Common myeloid progenitor, CD34-positive (primary cell): ENCODE measurements at regions not wholly inside any gene's neighbourhood (a gene's known extent, or its start where the extent isn't known, plus 50 kb on each side); places are given as distances from the start of the nearest gene placed in this dataset.
"Not testable (repeated sequence)": the region's sequence is repeated elsewhere in the genome, so short reads cannot be mapped to it uniquely, and the experiment has no call there.

ENCODE experiments used
- CTCF ChIA-PET: fragments of 350-600 bp; sonication (Branson Sonifier 250); formaldehyde crosslinking; loops from one replicate; lab custom pipeline; 2021; ENCODE audit warnings: antibody characterized with exemption; lab: Charles Lee
- POLR2A ChIA-PET: fragments of 350-600 bp; sonication (Branson Sonifier 250); formaldehyde crosslinking; loops from one replicate; lab custom pipeline; 2021; ENCODE audit warnings: antibody characterized with exemption; lab: Charles Lee
- DNase-seq, 3 donors: peaks; one replicate each; pipeline versions ENCODE4 v3.0.0 to v3.0.0-alpha.2; 2013
- H3K27ac ChIP-seq, 2 experiments: 1 replicate in 1 of 2; 2 replicates in 1 of 2; pipeline ENCODE4 v1.7.0; 2013; ENCODE audit warnings: inconsistent platforms in 2 of 2, low read length in 2 of 2, mild to moderate bottlenecking in 2 of 2, low read depth in 1 of 2, moderate library complexity in 1 of 2; ENCODE audit not compliant: severe bottlenecking in 2 of 2, insufficient read depth in 1 of 2, poor library complexity in 1 of 2
- H3K27me3 ChIP-seq, 5 experiments: replicated peaks in 2 of 5; 1 replicate in 3 of 5; 2 replicates in 2 of 5; pipeline versions ENCODE4 v1.6.1 to v1.7.0; 2013; ENCODE audit warnings: low read length in 4 of 5, mild to moderate bottlenecking in 2 of 5, moderate library complexity in 2 of 5, inconsistent platforms in 1 of 5; ENCODE audit not compliant: insufficient read depth in 5 of 5, control insufficient read depth in 4 of 5
- H3K36me3 ChIP-seq, 4 experiments: 1 replicate in 2 of 4; 2 replicates in 2 of 4; pipeline versions ENCODE4 v1.6.1 to v1.7.0; 2013; ENCODE audit warnings: low read length in 3 of 4, control low read depth in 1 of 4, mild to moderate bottlenecking in 1 of 4; ENCODE audit not compliant: control insufficient read depth in 4 of 4, insufficient read depth in 4 of 4
- H3K4me1 ChIP-seq, 4 experiments: 1 replicate in 3 of 4; 2 replicates in 1 of 4; pipeline versions ENCODE4 v1.6.1 to v1.7.1; 2013; ENCODE audit warnings: low read length in 3 of 4, mild to moderate bottlenecking in 3 of 4, control low read depth in 1 of 4, inconsistent platforms in 1 of 4, moderate library complexity in 1 of 4; ENCODE audit not compliant: control insufficient read depth in 4 of 4, insufficient read depth in 4 of 4; ENCODE audit errors: control extremely low read depth in 1 of 4
- H3K4me3 ChIP-seq, 7 experiments: 1 replicate in 4 of 7; 2 replicates in 3 of 7; pipeline versions ENCODE4 v1.5.1 to v1.7.0; 2013; ENCODE audit warnings: mild to moderate bottlenecking in 7 of 7, low read length in 6 of 7, moderate library complexity in 6 of 7, inconsistent platforms in 2 of 7, low read depth in 2 of 7, control low read depth in 1 of 7; ENCODE audit not compliant: insufficient read depth in 4 of 7, control insufficient read depth in 1 of 7; ENCODE audit errors: extremely low read depth in 1 of 7
- H3K9me3 ChIP-seq, 5 experiments: 1 replicate in 4 of 5; 2 replicates in 1 of 5; pipeline versions ENCODE4 v1.6.1 to v1.7.1; 2013; ENCODE audit warnings: low read length in 4 of 5, mild to moderate bottlenecking in 2 of 5, inconsistent platforms in 1 of 5, low read depth in 1 of 5, moderate library complexity in 1 of 5; ENCODE audit not compliant: control insufficient read depth in 4 of 5, insufficient read depth in 2 of 5; ENCODE audit errors: control extremely low read depth in 1 of 5
- WGBS: methylation state at CpG from one replicate; pipeline ENCODE4 v1.1.5; 2013; ENCODE audit not compliant: insufficient coverage; 5-methylcytosine and 5-hydroxymethylcytosine counted together

DNA sequence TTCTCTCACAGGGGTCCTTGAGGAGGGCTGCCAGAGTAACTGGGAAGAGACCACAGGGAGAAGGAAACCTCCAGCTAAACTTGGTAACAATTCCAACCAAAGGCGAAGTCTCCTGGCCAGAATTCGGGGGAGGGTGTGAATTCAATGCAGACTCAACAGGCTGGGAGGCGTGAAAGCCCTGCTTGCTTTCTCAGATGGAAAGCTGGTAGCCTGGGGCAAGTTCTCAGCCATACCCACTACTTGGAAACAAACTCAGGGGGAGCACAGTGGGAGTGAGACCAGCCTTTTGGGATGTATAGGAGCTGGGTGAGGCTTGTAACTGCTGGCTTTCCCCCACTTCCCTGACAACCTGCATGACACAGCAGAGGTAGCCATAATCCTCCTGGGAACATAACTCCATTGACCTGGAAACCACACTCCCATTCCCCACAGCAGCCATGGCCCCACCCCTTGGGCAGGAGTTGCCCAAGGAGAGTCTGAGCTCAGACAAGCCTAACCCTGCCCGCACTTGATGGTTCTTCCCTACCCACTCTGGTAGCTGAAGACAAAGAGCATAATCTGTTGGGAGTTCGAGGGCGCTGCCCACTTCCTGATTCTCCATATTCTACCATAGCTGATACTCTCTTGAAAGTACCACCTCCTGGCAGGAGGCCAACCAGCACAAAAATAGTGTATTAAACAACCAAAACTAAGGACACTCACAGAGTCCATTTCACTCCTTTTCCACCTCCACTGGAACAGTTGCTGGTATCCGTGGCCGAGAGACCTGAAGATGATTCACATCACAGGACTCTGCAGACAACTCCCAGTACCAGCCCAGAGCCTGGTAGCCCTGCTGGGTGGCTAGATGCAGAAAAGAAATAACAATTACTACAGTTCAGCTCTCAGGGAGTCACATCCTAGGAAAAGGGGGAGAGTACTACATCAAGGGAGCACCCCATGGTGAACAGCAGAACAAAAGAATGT lies 123.8 kb downstream of the FAM170A start:
- CTCF ChIA-PET: interaction anchor here (1.2 kb wide), 1 partner anchor 9 kb away, joined by 4 read pairs; no protein-coding TSS in a partner anchor
- WGBS: 91% methylated on average over 7 of the region's 8 CpGs
- Histone ChIP-seq H3K4me1 (no peaks in the 10 kb centered on the region), H3K36me3 (no peaks in the 10 kb centered on the region), H3K4me3 (no peak overlapping the region), H3K9me3 (no peaks in the 10 kb centered on the region), H3K27me3 (peaks cover 0 to 2% (median 0%) of the 10 kb centered on the region in 5 experiments), H3K27ac (no peak overlapping the region)
- POLR2A ChIA-PET: no interaction called here
- DNase-seq: no peak

DNA sequence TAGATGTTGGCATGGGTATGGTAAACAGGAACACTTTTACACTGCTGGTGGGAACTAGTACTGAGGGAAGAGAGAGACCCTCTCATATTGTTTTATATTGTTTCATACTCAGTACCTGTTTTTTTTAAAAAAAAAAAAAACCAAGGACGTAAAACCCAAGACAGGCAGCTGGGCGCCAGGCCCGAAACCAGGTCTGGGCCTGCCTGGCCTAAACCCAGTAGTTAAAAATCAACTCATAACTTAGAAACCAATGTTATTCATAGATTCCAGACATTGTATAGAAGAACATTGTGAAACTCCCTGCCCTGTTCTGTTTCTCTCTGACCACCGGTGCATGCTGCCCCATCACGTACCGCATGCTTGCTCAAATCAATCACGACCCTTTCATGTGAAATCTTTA lies 125.5 kb downstream of the FAM170A start:
- H3K4me3 ChIP-seq, H3K4me1 ChIP-seq, H3K27me3 ChIP-seq, POLR2A ChIA-PET, H3K9me3 ChIP-seq, DNase-seq, H3K27ac ChIP-seq, H3K36me3 ChIP-seq, CTCF ChIA-PET: not testable (repeated sequence)
- WGBS: no CpG with 5 or more reads among the region's 7 CpGs

DNA sequence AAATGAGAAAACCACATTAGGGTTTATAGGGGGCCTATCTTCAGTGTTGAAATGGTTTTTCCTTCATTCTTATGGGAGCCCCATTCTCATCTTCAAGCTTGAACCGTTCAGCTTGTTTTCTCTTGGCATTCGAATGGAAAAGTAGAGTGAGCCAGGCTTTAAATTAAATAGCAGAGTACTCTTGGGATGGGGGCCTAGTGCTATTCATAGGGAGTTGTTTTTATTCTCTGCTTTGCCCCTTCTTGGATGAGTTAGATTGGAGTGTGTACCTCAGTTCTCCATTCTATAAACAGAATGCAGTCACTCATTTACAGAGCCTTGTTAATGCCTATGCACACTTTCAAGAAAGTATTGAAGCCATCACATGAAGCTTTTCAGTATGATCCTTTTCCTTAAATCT lies 127.9 kb downstream of the FAM170A start:
- no CpG with 5 or more reads among the region's 2 CpGs for WGBS
- H3K27me3 ChIP-seq: peaks cover 0 to 2% (median 0%) of the 10 kb centered on the region in 5 experiments
- H3K9me3 ChIP-seq: no peaks in the 10 kb centered on the region
- ChIA-PET CTCF (no interaction called here), POLR2A (no interaction called here)
- H3K4me3 ChIP-seq: no peak overlapping the region
- no peak overlapping the region for H3K27ac ChIP-seq
- no peak for DNase-seq
- H3K4me1 ChIP-seq: no peaks in the 10 kb centered on the region
- H3K36me3 ChIP-seq: no peaks in the 10 kb centered on the region

DNA sequence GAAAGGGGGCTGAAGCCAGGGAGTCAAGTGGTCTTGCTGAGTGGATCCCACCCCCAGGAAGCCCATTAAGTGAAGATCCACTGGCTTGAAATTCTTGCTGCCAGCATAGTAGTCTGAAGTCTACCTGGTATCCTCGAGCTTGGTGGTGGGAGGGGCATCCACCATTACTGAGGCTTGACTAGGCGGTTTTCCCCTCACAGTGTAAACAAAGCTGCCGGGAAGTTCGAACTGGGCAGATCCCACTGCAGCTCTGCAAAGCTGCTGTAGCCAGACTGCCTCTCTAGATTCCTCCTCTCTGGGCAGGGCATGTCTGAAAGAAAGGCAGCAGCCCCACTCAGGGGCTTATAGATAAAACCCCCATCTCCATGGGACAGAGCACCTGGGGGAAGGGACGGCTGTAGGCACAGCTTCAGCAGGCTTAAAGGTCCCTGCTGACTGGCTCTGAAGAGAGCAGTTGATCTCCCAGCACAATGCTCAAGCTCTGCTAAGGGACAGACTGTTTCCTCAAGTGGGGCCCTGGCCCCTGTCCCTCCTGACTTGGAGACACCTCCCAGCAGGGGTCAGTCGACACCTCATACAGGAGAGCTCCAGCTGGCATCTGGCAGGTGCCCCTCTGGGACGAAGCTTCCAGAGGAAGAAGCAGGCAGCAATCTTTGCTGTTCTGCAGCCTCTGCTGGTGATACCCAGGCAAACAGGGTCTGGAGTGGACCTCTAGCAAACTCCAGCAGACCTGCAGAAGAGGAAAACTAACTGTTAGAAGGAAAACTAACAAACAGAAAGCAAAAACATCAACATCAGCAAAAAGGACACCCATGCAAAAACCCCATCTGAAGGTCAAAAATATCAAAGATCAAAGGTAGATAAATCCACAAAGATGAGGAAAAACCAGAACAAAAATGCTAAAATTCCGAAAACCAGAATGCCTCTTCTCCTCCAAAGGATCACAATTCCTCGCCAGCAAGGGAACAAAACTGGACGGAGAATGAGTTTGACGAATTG lies 140.6 kb downstream of the FAM170A start:
- H3K36me3 ChIP-seq, H3K4me1 ChIP-seq, H3K27ac ChIP-seq, H3K27me3 ChIP-seq, H3K9me3 ChIP-seq, DNase-seq, CTCF ChIA-PET, POLR2A ChIA-PET, H3K4me3 ChIP-seq: not testable (repeated sequence)
- WGBS: 77% methylated on average over 7 of the region's 11 CpGs

DNA sequence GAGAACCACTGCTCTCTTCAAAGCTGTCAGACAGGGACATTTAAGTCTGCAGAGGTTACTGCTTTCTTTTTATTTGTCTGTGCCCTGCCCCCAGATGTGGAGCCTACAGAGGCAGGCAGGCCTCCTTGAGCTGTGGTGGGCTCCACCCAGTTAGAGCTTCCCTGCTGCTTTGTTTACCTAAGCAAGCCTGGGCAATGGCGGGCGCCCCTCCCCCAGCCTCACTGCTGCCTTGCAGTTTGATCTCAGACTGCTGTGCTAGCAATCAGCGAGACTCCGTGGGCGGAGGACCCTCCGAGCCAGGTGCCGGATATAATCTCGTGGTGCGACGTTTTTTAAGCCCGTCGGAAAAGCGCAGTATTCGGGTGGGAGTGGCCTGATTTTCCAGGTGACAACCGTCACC lies 150.8 kb downstream of the FAM170A start:
- POLR2A ChIA-PET, CTCF ChIA-PET, H3K27me3 ChIP-seq, H3K27ac ChIP-seq, H3K9me3 ChIP-seq, H3K4me1 ChIP-seq, H3K36me3 ChIP-seq, H3K4me3 ChIP-seq, DNase-seq: not testable (repeated sequence)
- WGBS: 93% methylated on average over 14 of the region's 15 CpGs

DNA sequence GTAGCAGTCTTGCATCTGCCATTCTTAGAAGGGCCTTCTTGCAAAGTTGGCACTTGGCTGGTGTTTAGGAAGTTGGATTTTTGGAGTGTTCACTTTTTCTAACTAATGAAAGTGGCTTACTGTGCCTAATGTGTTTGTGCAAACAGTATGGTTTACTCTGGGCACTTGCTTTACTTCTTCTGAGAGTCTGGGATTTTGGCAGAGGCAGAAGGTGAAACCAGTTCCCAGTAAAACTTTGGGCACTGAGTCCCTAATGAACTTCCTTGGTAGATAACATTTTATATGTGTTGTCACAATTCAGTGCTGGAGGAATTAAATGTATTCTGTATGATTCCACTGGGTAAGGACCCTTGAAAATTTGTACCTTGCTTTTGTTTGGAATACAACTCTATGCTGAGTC lies 155.7 kb downstream of the FAM170A start:
- Histone ChIP-seq H3K4me3 (no peak overlapping the region), H3K36me3 (no peaks in the 10 kb centered on the region), H3K4me1 (no peaks in the 10 kb centered on the region), H3K9me3 (no peaks in the 10 kb centered on the region), H3K27ac (no peak overlapping the region), H3K27me3 (no peaks in the 10 kb centered on the region)
- CTCF ChIA-PET: no interaction called here
- POLR2A ChIA-PET: no interaction called here
- no peak for DNase-seq
